GM12875 (cell line): ENCODE measurements at regions not wholly inside any gene's neighbourhood (a gene's known extent, or its start where the extent isn't known, plus 50 kb on each side); places are given as distances from the start of the nearest gene placed in this dataset.
"Not testable (repeated sequence)": the region's sequence is repeated elsewhere in the genome, so short reads cannot be mapped to it uniquely, and the experiment has no call there.

Experiments
- H3K4me3 ChIP-seq: one replicate; pipeline ENCODE4 v1.5.1; 2011; ENCODE audit warnings: low read depth, low read length, control low read depth
- TF ChIP-seq, protein P1 (sequence below): IDR thresholded peaks from 2 replicates; pipeline ENCODE4 v1.5.1; 2011; ENCODE audit warnings: low read depth, mild to moderate bottlenecking, control low read depth, inconsistent platforms, low read length, moderate library complexity, borderline replicate concordance; ENCODE audit not compliant: insufficient read depth

- H3K4me3 ChIP-seq: no peak overlapping the region
- TF ChIP-seq, protein P1, sequence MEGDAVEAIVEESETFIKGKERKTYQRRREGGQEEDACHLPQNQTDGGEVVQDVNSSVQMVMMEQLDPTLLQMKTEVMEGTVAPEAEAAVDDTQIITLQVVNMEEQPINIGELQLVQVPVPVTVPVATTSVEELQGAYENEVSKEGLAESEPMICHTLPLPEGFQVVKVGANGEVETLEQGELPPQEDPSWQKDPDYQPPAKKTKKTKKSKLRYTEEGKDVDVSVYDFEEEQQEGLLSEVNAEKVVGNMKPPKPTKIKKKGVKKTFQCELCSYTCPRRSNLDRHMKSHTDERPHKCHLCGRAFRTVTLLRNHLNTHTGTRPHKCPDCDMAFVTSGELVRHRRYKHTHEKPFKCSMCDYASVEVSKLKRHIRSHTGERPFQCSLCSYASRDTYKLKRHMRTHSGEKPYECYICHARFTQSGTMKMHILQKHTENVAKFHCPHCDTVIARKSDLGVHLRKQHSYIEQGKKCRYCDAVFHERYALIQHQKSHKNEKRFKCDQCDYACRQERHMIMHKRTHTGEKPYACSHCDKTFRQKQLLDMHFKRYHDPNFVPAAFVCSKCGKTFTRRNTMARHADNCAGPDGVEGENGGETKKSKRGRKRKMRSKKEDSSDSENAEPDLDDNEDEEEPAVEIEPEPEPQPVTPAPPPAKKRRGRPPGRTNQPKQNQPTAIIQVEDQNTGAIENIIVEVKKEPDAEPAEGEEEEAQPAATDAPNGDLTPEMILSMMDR: no peak
These were observed 1387.0 kb upstream of the RAG2 start for GRCh38 chr11:37984991-37985390.

- TF ChIP-seq, protein P1: no peak
- no peak overlapping the region for H3K4me3 ChIP-seq
These were observed 1380.6 kb upstream of the RAG2 start for GRCh38 chr11:37978647-37979046.

DNA sequence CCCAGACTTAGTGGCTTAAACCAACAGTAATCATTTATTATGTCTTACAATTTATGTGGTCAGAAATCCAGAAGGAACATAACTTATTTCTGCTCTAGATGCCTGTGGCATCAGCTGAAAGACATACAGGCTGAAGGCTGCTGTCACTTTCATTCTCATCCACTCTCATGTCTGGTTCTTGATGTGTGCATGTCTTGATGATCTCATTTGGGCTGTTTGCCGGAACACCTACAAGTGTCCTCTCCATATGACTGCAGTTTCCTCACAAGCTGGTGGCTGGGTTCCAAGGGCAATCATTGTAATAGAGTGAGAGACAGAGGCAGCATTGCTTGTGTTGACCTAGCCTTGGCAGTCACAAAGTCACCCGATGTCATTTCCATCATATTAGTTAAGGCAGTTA, 1375.9 kb upstream of the RAG2 start:
- TF ChIP-seq, protein P1: no peak
- no peak overlapping the region for H3K4me3 ChIP-seq

- TF ChIP-seq, protein P1: no peak
- no peak overlapping the region for H3K4me3 ChIP-seq
These were observed 1374.7 kb upstream of the RAG2 start for GRCh38 chr11:37972691-37973090.

DNA sequence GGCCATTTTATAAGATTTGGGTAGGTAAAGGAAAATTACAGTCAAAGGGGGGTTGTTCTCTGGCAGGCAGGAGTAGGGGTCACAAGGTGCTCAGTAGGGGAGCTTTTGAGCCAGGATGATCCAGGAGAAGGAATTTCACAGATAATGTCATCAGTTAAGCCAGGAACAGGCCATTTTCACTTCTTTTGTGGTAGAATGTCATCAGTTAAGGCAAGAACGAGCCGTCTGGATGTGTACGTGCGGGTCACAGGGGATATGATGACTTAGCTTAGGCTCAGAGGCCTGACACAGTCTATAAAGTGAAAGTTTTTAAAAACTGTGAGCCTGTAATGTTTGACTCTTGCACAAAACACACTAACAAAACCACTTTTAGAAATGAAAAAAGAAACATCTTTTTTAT, 1371.3 kb upstream of the RAG2 start:
- not testable (repeated sequence) for H3K4me3 ChIP-seq

DNA sequence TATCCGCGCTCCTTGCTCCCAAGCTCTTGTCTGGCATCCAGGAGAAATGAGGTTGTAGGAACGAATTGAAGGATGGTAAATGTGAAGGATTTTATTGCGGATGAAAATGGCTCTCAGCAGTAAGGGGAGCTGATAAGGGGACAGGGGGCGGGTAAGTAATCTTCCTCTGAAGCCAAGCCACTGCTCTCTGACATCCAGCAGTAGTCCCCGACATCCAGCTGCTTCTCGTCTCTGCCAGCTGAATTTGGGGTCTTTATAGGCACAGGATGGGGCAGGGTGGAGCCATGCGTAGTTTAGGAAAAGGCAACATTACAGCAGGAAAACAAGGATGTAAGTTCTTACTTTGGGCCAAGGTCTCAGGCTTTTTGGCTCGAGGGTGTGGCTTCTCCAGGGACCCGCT, 1370.1 kb upstream of the RAG2 start:
- TF ChIP-seq, protein P1: no peak

GRCh38 chr11:37967635-37968034, 1369.6 kb upstream of the RAG2 start:
- no peak overlapping the region for H3K4me3 ChIP-seq
- TF ChIP-seq, protein P1: no peak

More for the DNA sequence above, 1370.1 kb upstream of the RAG2 start:
- H3K4me3 ChIP-seq: no peak overlapping the region

DNA sequence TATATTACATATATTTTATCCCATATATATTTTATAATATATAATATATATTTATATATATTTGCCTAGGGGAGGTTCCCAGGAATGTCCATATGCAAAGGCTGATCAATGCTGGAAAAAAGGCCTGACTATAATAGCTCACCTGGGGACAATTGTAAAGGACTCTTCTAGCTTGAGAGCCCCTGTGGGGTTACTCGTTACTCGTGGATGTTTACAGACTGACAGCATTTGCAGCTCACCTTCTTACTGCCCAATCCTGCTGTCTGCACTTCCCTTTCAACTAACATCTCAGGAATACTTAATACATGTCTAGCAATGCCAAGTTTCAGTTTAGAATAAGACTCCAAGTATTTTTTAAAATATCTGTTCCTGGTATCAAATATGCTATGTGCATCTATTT, 1365.4 kb upstream of the RAG2 start:
- no peak overlapping the region for H3K4me3 ChIP-seq
- TF ChIP-seq, protein P1: no peak
